ENCODE measurements at regions not wholly inside any gene's neighbourhood (a gene's known extent, or its start where the extent isn't known, plus 50 kb on each side); places are given as distances from the start of the nearest gene placed in this dataset.

DNA sequence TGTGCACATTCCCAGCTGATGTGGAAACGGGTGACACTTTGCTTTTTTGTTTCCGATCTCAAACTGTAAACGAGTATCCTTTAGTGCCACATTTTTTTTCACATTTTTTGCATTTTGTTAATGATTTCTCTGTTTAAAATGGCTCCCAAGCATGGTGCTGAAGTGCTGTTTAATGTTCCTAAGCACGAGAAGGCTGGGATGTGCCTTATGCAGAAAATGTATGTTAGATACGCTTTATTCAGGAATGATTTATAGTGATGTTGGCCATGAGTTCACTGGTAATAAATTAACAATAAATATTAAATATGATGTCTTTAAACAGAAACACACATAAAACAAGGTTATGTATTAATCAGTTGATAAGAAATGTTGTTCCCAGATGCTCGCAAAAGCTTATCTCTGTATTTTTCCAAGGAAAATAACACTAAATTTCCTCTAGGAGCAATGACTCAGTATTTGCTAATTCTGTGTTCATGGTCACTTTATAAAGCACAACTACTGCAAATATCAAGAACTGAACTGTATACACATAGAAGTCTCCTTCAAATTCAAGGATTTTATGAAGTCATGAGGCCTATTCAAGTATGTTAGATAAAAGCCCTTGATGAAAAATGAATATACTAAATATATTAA lies 305.9 kb upstream of the SMIM30 start:
- no peak overlapping the region for H3K27ac ChIP-seq
- ChIA-PET CTCF (no interaction called here), POLR2A (ENCODE audit: low non-redundant PET) (no interaction called here)
- TF ChIP-seq, protein P1, sequence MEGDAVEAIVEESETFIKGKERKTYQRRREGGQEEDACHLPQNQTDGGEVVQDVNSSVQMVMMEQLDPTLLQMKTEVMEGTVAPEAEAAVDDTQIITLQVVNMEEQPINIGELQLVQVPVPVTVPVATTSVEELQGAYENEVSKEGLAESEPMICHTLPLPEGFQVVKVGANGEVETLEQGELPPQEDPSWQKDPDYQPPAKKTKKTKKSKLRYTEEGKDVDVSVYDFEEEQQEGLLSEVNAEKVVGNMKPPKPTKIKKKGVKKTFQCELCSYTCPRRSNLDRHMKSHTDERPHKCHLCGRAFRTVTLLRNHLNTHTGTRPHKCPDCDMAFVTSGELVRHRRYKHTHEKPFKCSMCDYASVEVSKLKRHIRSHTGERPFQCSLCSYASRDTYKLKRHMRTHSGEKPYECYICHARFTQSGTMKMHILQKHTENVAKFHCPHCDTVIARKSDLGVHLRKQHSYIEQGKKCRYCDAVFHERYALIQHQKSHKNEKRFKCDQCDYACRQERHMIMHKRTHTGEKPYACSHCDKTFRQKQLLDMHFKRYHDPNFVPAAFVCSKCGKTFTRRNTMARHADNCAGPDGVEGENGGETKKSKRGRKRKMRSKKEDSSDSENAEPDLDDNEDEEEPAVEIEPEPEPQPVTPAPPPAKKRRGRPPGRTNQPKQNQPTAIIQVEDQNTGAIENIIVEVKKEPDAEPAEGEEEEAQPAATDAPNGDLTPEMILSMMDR (conservative IDR thresholded peaks at IDR 0.05; ENCODE audit: low read depth): no peak
- DNase-seq (ENCODE audit: low spot score): no peak

DNA sequence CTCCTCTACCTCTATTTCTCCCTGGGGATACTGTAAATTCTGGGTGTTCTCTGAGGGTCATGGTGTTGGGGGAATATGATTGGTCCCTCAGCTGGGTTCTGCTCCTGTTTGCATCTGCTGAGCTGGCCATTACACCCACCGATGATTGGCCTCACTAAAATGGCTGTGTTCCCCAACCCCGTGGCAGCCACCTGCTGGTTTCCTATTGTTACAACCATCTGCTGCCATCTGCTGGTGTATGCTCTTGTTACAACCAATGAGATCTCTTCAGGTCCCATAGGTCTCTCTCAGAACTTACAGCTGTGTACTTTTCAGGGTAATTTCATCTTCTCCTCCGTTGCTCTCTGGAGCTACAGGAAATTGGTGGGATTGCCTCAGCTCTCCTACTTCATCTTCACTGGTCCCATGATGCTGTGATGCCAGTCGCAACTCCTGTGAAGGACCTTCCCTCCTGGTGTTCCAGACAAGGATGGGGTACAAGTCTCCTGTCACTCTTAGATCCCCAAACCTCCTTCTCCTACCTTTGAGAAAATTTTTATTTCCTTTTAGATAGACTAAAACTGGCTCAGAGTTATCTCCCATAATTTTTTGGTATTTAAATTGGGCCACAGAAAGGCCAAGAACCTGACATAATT lies 303.5 kb upstream of the SMIM30 start:
- TF ChIP-seq, protein P1 (conservative IDR thresholded peaks at IDR 0.05; ENCODE audit: low read depth): peak; percentile 86
- no peak overlapping the region for H3K27ac ChIP-seq
- peak; percentile 57 for DNase-seq (ENCODE audit: low spot score)
- CTCF ChIA-PET: interaction anchor here (0.5 to 1.2 kb wide), 9 partner anchors 45 to 1224 kb away, joined by 3 to 8 read pairs (median 3); no protein-coding TSS in a partner anchor
- POLR2A ChIA-PET (ENCODE audit: low non-redundant PET): no interaction called here

DNA sequence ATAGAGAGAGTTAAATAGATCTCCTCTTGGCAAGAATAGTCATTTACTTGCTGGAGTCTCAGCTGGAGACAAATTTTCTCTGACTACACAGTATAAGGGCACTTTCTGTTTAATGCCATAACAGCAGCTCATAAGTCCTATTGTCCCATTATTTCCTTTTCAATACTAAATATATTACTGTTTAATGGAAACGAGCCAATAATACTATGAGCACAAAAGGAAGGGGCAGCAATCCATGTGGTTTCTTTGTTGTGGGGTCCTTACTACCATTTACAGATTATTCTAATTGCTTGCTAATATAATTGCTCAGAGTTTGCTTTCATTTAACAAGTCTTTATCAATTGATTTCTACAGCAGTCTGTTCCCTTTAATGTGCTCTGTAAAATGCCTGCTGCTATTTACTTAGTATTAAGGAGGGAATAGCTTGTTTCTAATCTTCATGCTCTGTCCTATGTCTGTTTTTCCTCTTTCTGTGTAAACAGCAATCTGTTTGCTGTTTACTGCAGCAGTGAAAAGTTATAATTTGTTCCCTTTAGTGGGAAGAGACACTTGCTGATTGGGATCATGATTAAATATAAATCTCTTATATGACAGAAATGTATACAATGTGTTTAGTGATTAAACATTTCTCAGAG lies 296.2 kb upstream of the SMIM30 start:
- CTCF ChIA-PET: no interaction called here
- POLR2A ChIA-PET (ENCODE audit: low non-redundant PET): no interaction called here
- TF ChIP-seq, protein P1 (conservative IDR thresholded peaks at IDR 0.05; ENCODE audit: low read depth): no peak
- no peak overlapping the region for H3K27ac ChIP-seq
- no peak for DNase-seq (ENCODE audit: low spot score)

GRCh38 chr7:113412410-113412809 lies 294.1 kb upstream of the SMIM30 start:
- H3K27ac ChIP-seq: no peak overlapping the region
- CTCF ChIA-PET: no interaction called here
- POLR2A ChIA-PET (ENCODE audit: low non-redundant PET): no interaction called here
- DNase-seq (ENCODE audit: low spot score): no peak
- TF ChIP-seq, protein P1 (conservative IDR thresholded peaks at IDR 0.05; ENCODE audit: low read depth): no peak

GRCh38 chr7:113410796-113411195 lies 292.4 kb upstream of the SMIM30 start:
- no peak overlapping the region for H3K27ac ChIP-seq
- CTCF ChIA-PET: no interaction called here
- TF ChIP-seq, protein P1 (conservative IDR thresholded peaks at IDR 0.05; ENCODE audit: low read depth): no peak
- POLR2A ChIA-PET (ENCODE audit: low non-redundant PET): no interaction called here
- no peak for DNase-seq (ENCODE audit: low spot score)

- TF ChIP-seq, protein P1 (conservative IDR thresholded peaks at IDR 0.05; ENCODE audit: low read depth): no peak
- POLR2A ChIA-PET (ENCODE audit: low non-redundant PET): no interaction called here
- H3K27ac ChIP-seq: no peak overlapping the region
- DNase-seq (ENCODE audit: low spot score): no peak
- CTCF ChIA-PET: no interaction called here
These were observed 290.6 kb upstream of the SMIM30 start for GRCh38 chr7:113408999-113409398.

All from RWPE1 (cell line).